Calu3 (cell line): ENCODE measurements at regions not wholly inside any gene's neighbourhood (a gene's known extent, or its start where the extent isn't known, plus 50 kb on each side); places are given as distances from the start of the nearest gene placed in this dataset.
A peak's percentile ranks its signal among the peaks of the same experiment; 100 is the strongest.

Experiments used
- BruUV-seq: library from RNA; stranded (reverse); fragments of 400-500 nt; replicated peaks from 2 replicates; lab custom pipeline; 2021; lab: Mats Ljungman, UMichigan
- CTCF ChIA-PET: fragments of 300-600 bp; sonication (Branson Sonifier 250); formaldehyde crosslinking; loops from one replicate; lab custom pipeline; 2022; ENCODE audit warnings: antibody characterized with exemption; lab: Charles Lee
- DNase-seq: peaks from one replicate; pipeline ENCODE4 v3.0.0; 2022
- H3K27ac Mint-ChIP-seq: one replicate; pipeline ENCODE4 v1.8.0; 2022; ENCODE audit warnings: mixed read lengths; ENCODE audit not compliant: unreplicated experiment
- H3K27me3 Mint-ChIP-seq: one replicate; pipeline ENCODE4 v1.8.0; 2022; ENCODE audit warnings: mixed read lengths; ENCODE audit not compliant: unreplicated experiment
- H3K36me3 Mint-ChIP-seq: one replicate; pipeline ENCODE4 v1.8.0; 2022; ENCODE audit warnings: mild to moderate bottlenecking, moderate library complexity, mixed read lengths; ENCODE audit not compliant: insufficient read depth, unreplicated experiment
- H3K4me1 Mint-ChIP-seq: one replicate; pipeline ENCODE4 v1.8.0; 2022; ENCODE audit warnings: mild to moderate bottlenecking, low read depth, mixed read lengths; ENCODE audit not compliant: unreplicated experiment
- H3K4me3 Mint-ChIP-seq: one replicate; pipeline ENCODE4 v1.8.0; 2022; ENCODE audit warnings: mild to moderate bottlenecking, low read depth, moderate library complexity, mixed read lengths; ENCODE audit not compliant: unreplicated experiment
- H3K9me3 Mint-ChIP-seq: one replicate; pipeline ENCODE4 v1.8.0; 2022; ENCODE audit warnings: low read depth, mixed read lengths; ENCODE audit not compliant: unreplicated experiment
- CTCF ChIP-seq: fragments of 200-600 bp; IDR thresholded peaks from one replicate; pipeline ENCODE4 v1.8.0; 2022; ENCODE audit warnings: antibody characterized with exemption; ENCODE audit not compliant: unreplicated experiment
- intact Hi-C: fragments of 100-400 bp; cut with micrococcal nuclease; formaldehyde crosslinking; loops from one replicate; pipeline ENCODE4 v1.10.0; 2022; ENCODE audit not compliant: unreplicated experiment

GRCh38 chr18:22791310-22791610 is 141.9 kb upstream of the RBBP8 start:
- no peak for TF ChIP-seq CTCF
- no peak for DNase-seq
- no peaks in the 10 kb centered on the region for H3K9me3 Mint-ChIP-seq
- no TSS peak for BruUV-seq
- CTCF ChIA-PET: interaction anchor here (0.7 kb wide), 1 partner anchor 58 kb away, joined by 3 read pairs; no protein-coding TSS in a partner anchor
- H3K36me3 Mint-ChIP-seq: no peaks in the 10 kb centered on the region
- H3K4me3 Mint-ChIP-seq: no peak overlapping the region
- no peak overlapping the region for H3K27ac Mint-ChIP-seq
- intact Hi-C loops: loop anchor here (5.0 to 10.0 kb wide), 2 partner anchors 64 to 876 kb away; no protein-coding TSS in a partner anchor
- peaks cover 17% of the 10 kb centered on the region for H3K4me1 Mint-ChIP-seq
- H3K27me3 Mint-ChIP-seq: no peaks in the 10 kb centered on the region

GRCh38 chr18:22796113-22796512 is 137.0 kb upstream of the RBBP8 start:
- H3K36me3 Mint-ChIP-seq: no peaks in the 10 kb centered on the region
- H3K4me1 Mint-ChIP-seq: peaks cover 6% of the 10 kb centered on the region
- no peak for TF ChIP-seq CTCF
- no TSS peak for BruUV-seq
- CTCF ChIA-PET: interaction anchor here (0.6 kb wide), 1 partner anchor 9 kb away, joined by 3 read pairs; no protein-coding TSS in a partner anchor
- no peaks in the 10 kb centered on the region for H3K27me3 Mint-ChIP-seq
- H3K4me3 Mint-ChIP-seq: no peak overlapping the region
- H3K27ac Mint-ChIP-seq: no peak overlapping the region
- no peaks in the 10 kb centered on the region for H3K9me3 Mint-ChIP-seq
- no peak for DNase-seq
- intact Hi-C loops: loop anchor here (5.0 to 10.0 kb wide), 3 partner anchors 186 to 881 kb away; no protein-coding TSS in a partner anchor

- Mint-ChIP-seq H3K36me3 (no peaks in the 10 kb centered on the region), H3K9me3 (no peaks in the 10 kb centered on the region), H3K4me1 (peaks cover 6% of the 10 kb centered on the region), H3K27ac (no peak overlapping the region), H3K27me3 (no peaks in the 10 kb centered on the region), H3K4me3 (no peak overlapping the region)
- CTCF ChIA-PET: interaction anchor here (0.6 kb wide), 1 partner anchor 219 kb away, joined by 7 read pairs; no protein-coding TSS in a partner anchor
- no peak for DNase-seq
- no peak for TF ChIP-seq CTCF
- BruUV-seq: no TSS peak
- intact Hi-C loops: no loop called here
These were observed 132.6 kb upstream of the RBBP8 start for GRCh38 chr18:22800551-22800951.

GRCh38 chr18:22813648-22814328 is 119.3 kb upstream of the RBBP8 start:
- Mint-ChIP-seq H3K4me1 (peaks cover 7% of the 10 kb centered on the region), H3K9me3 (no peaks in the 10 kb centered on the region), H3K36me3 (peaks cover 4% of the 10 kb centered on the region), H3K4me3 (no peak overlapping the region), H3K27ac (no peak overlapping the region), H3K27me3 (peaks cover 13% of the 10 kb centered on the region)
- intact Hi-C loops: loop anchor here (1.0 to 10.0 kb wide), 2 partner anchors 170 to 591 kb away; no protein-coding TSS in a partner anchor
- no TSS peak for BruUV-seq
- peak; percentile 41 for DNase-seq
- TF ChIP-seq CTCF: peak; percentile 52
- CTCF ChIA-PET: interaction anchor here (0.5 to 1.6 kb wide), 5 partner anchors 14 to 513 kb away, joined by 3 to 21 read pairs (median 3); no protein-coding TSS in a partner anchor
